ENCODE measurements at regions not wholly inside any gene's neighbourhood (a gene's known extent, or its start where the extent isn't known, plus 50 kb on each side); places are given as distances from the start of the nearest gene placed in this dataset.

- no peak for TF ChIP-seq CTCF (IDR thresholded peaks at IDR 0.05; ENCODE audit: low read depth, low read length)
- no peak overlapping the region for H3K4me3 ChIP-seq (replicated peaks in 1 of 2; ENCODE audit: low read depth in 2 of 2, low read length in 2 of 2)
- DNase-seq (ENCODE audit: low read depth in 2 of 2), result no peak
These were observed 352.9 kb downstream of the TMEM114 start for GRCh38 chr16:8237452-8237851.

- TF ChIP-seq CTCF (IDR thresholded peaks at IDR 0.05; ENCODE audit: low read depth, low read length), result no peak
- no peak overlapping the region for H3K4me3 ChIP-seq (replicated peaks in 1 of 2; ENCODE audit: low read depth in 2 of 2, low read length in 2 of 2)
- no peak for DNase-seq (ENCODE audit: low read depth in 2 of 2)
These were observed 353.5 kb downstream of the TMEM114 start for GRCh38 chr16:8236816-8237215.

GRCh38 chr16:8230497-8230896 lies 359.8 kb downstream of the TMEM114 start:
- H3K4me3 ChIP-seq (replicated peaks in 1 of 2; ENCODE audit: low read depth in 2 of 2, low read length in 2 of 2), result no peak overlapping the region
- no peak for DNase-seq (ENCODE audit: low read depth in 2 of 2)
- no peak for TF ChIP-seq CTCF (IDR thresholded peaks at IDR 0.05; ENCODE audit: low read depth, low read length)

GRCh38 chr16:8229011-8229520 lies 361.2 kb downstream of the TMEM114 start:
- no peak for DNase-seq (ENCODE audit: low read depth in 2 of 2)
- no peak for TF ChIP-seq CTCF (IDR thresholded peaks at IDR 0.05; ENCODE audit: low read depth, low read length)
- H3K4me3 ChIP-seq (replicated peaks in 1 of 2; ENCODE audit: low read depth in 2 of 2, low read length in 2 of 2), result no peak overlapping the region

GRCh38 chr16:8217201-8217600 lies 373.1 kb downstream of the TMEM114 start:
- no peak for DNase-seq (ENCODE audit: low read depth in 2 of 2)
- no peak overlapping the region for H3K4me3 ChIP-seq (replicated peaks in 1 of 2; ENCODE audit: low read depth in 2 of 2, low read length in 2 of 2)
- no peak for TF ChIP-seq CTCF (IDR thresholded peaks at IDR 0.05; ENCODE audit: low read depth, low read length)

- H3K4me3 ChIP-seq (replicated peaks in 1 of 2; ENCODE audit: low read depth in 2 of 2, low read length in 2 of 2), result no peak overlapping the region
- no peak for TF ChIP-seq CTCF (IDR thresholded peaks at IDR 0.05; ENCODE audit: low read depth, low read length)
- no peak for DNase-seq (ENCODE audit: low read depth in 2 of 2)
These were observed 385.5 kb downstream of the TMEM114 start for GRCh38 chr16:8204769-8205168.

- no peak for TF ChIP-seq CTCF (IDR thresholded peaks at IDR 0.05; ENCODE audit: low read depth, low read length)
- no peak for DNase-seq (ENCODE audit: low read depth in 2 of 2)
- no peak overlapping the region for H3K4me3 ChIP-seq (replicated peaks in 1 of 2; ENCODE audit: low read depth in 2 of 2, low read length in 2 of 2)
These were observed 386.2 kb downstream of the TMEM114 start for GRCh38 chr16:8204096-8204495.
